HL-60/S4 treated with retinoic acid at 250 ng/mL for 4 days and 3 days (cell line): ENCODE measurements at regions not wholly inside any gene's neighbourhood (a gene's known extent, or its start where the extent isn't known, plus 50 kb on each side); places are given as distances from the start of the nearest gene placed in this dataset.

Experiments used
- in situ Hi-C: fragments of 300-500 bp; cut with MboI; formaldehyde crosslinking; loops from 2 replicates; pipeline ENCODE4 v1.7.0; 2022; ENCODE audit warnings: low sequenced_read_pairs

GRCh38 chr18:46373131-46373530 lies 268.9 kb downstream of the HAUS1 start:
- in situ Hi-C loops = no loop called here

DNA sequence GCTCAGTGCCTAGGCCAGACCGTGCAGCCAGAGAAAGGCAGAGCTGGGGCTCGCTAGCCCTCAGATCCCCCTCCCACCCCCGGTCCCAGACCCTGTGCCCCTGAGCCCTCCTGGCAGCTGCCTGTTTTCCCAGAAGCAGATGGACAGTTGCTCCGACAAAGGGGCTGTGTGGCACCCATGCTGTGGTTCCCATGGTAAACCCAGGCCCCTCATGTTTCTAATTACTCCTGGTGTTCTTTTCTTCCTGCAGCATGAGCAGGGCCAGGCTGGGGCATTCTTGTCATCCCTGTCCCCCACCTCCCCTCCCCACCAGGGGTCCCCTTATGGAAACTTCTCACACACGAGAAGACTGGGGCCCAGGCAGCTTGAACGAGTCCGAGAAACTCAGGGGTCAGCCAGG lies 269.6 kb downstream of the HAUS1 start:
- in situ Hi-C loops = no loop called here

- in situ Hi-C loops = no loop called here
Observed at GRCh38 chr18:46374850-46375249, 270.7 kb downstream of the HAUS1 start.

GRCh38 chr18:46377557-46377956 lies 273.4 kb downstream of the HAUS1 start:
- in situ Hi-C loops = no loop called here

DNA sequence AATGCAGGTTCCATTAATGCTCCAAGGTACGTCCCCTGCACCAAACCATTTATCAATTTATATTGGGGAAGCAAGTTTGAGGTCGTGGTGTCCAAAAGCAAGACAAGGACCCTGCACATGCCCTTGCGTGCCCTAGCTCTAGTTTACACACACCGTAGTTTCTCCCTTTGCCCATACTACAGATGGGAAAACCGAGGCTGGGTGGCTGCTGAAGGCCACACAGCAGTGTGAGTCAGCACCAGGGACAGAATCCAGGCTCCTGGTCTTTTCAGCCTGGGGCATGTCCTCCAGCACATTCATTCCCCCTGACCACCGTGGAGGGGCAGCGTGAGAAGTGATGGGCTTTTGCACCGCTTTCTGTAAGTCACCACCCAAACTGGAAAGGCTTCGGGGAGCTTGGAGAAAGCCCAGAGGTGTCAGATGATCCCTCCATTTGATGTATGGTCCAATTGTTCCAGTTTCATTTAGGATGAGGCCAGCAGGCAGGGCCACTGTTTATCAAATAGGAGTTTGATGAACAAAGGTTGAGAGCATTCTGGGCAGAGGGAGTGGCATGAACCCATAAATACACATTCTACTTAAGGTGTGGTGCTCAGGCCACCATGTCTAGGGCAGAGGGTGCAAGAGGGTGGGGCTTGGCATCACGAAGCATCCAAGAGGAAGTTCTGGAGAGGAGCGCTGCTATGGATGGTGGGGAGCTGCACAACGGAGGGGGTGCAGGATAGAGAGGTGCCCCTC lies 274.1 kb downstream of the HAUS1 start:
- in situ Hi-C loops = no loop called here

DNA sequence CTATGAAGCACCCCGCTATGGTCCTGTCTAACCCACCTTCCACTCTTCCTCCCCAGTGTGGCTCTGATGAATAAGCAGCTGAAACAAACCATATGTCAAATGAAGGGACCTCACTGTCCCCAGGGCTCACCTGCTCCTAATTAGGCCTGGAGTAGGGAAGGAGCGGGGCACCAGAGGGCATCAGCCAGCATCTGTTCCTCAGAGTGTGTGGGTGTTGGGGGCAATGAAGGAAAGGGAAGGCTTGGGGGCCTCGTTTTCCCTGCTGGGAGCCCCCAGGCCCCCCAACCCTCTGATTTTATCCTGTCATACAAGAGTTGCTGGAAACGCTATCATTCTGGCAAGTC lies 274.7 kb downstream of the HAUS1 start:
- in situ Hi-C loops = no loop called here

DNA sequence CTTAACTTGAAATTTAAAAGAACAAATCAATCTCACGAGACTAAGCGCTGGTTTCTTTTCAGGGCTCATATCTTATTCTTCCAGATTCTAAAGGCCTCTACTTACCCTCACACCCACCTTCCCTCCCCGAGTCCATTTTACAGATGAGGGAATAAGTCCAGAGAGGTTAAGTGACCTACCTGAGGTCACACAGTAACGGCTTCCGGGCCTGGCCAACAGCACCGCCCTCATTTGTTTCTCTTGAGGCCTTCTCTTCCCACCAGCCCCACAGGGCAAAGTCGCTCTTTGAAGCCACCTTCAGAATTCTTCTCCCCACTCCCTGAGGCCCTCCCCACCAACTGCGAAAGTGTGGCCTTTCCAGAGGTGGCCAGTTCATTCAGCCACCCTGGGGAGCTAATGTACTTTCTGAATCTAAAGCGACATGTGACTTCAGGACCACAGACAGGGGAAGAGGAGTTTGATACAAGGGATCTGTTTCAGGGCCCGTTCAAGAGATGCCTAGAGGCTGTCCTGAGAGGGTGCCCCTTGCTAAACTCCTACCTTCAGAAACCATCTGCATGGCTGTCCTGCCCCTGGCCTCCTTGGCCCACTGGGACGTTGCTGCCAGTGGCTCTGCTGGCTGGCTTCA lies 275.3 kb downstream of the HAUS1 start:
- in situ Hi-C loops = no loop called here

GRCh38 chr18:46385124-46385523 lies 271.9 kb downstream of the LOXHD1 start:
- in situ Hi-C loops = no loop called here

DNA sequence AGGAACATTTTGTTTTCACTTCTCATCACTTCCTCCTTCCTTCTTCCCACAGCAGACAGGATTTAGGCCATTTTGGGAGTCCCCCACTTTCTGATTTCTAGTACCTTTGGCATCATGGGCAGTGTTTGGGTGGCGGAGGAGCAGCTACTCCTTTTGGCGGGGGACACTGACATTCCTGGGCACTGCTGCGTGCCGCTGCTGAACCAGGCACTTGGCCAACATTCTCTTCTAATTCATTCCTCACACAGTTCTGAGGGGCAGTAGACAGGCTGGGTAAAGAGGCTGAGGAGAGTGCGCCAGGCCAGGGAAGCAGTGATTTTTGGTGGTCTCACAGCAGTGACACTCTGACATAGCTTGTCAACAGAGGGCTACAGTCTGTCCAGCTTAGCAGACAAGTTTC lies 270.2 kb downstream of the LOXHD1 start:
- in situ Hi-C loops = no loop called here

DNA sequence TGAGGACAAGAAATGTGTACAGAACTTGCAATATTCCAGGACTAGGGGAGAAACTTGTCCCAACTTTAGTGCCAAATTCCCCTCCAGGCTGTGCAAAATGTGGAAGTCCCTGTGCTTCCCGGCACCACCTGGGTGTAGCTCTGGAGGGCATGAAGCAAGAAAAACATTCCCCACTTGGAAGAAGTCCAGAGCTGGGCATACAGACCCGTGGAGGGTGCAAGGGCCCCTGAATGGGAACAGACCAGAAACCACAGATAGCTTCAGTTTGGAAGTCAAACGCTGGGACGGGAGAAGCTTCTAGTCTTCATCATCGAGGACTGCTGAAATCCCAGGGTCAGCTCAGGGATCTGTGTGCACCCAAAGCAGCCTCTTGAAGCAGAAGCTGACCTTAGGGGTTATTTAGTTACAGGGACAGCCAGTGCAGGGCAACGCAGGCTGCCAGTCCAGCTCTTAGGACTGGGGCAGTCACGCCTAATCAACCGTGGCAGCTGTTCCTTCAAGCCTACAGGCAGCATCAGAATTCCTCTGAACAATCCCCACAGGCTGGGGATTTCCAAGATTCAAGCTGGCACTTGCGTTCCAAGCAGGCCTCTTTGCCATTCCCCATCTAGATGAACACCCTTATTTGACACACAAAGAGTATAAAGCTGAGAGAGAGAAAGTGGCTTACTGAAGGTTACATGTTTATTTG lies 269.4 kb downstream of the LOXHD1 start:
- in situ Hi-C loops = no loop called here

- in situ Hi-C loops = no loop called here
Observed at GRCh38 chr18:46388286-46388685, 268.7 kb downstream of the LOXHD1 start.

- in situ Hi-C loops = no loop called here
Observed at GRCh38 chr18:46392576-46392975, 264.4 kb downstream of the LOXHD1 start.

DNA sequence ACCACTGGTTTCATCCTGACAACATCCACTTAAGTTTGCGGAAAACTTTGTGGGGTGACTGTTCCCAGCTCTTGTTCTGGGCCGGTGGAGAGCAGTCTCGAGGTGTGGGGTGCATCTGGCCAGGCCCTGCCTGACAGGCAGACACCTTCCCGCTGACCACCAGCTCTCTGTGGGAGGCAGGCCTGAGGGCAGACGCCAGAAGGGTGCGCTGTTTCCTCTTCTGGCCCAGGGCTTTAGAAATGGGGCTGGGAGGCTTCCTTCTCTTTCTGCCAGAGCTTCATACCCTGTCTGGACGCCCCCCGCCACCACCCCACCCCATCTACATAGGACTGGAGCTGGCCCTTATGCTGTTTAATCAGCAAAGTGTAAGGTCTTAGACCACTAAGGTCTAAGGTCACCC lies 263.8 kb downstream of the LOXHD1 start:
- in situ Hi-C loops = no loop called here

DNA sequence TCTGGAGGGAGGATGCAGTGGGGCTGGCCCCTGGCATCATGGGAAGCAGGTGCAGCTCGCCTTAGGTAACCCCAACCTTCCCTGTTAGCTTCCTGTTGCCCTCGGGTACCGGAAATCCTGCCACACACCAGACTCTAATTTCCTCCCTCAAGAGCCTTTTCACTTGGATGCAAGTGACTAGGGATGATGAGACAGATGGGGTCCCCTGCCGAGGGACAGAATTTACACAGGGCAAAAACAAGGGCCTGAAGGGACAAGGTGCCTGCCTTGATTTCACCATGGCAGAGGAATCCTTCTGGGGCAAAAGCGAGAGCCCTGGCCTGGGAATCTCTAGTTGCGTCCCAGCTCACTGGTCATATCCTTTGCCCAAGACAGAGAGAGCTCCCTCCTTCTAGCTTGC lies 263.1 kb downstream of the LOXHD1 start:
- in situ Hi-C loops = no loop called here

GRCh38 chr18:46395795-46396194 lies 261.2 kb downstream of the LOXHD1 start:
- in situ Hi-C loops = no loop called here

DNA sequence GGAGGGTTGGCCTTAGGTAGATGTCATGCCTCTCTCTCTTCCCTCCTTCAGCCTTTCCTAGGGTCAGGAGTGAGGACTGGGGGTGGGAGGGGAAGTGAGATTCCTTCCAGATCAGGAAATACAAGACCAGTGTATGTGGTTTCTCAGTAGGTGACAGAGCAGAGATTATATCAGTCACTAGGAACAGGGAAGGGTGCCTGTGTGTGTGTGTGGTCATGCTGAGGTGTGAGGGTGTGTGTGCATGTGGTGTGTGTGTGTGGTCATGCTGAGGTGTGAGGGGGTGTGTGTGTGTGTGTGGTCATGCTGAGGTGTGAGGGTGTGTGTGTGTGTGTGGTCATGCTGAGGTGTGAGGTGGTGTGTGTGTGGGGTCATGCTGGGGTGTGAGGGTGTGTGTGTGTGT lies 259.8 kb downstream of the LOXHD1 start:
- in situ Hi-C loops = no loop called here

GRCh38 chr18:46398005-46398404 lies 259.0 kb downstream of the LOXHD1 start:
- in situ Hi-C loops = no loop called here

GRCh38 chr18:46398625-46399024 lies 258.4 kb downstream of the LOXHD1 start:
- in situ Hi-C loops = no loop called here

- in situ Hi-C loops = no loop called here
Observed at GRCh38 chr18:46399303-46399702, 257.7 kb downstream of the LOXHD1 start.

DNA sequence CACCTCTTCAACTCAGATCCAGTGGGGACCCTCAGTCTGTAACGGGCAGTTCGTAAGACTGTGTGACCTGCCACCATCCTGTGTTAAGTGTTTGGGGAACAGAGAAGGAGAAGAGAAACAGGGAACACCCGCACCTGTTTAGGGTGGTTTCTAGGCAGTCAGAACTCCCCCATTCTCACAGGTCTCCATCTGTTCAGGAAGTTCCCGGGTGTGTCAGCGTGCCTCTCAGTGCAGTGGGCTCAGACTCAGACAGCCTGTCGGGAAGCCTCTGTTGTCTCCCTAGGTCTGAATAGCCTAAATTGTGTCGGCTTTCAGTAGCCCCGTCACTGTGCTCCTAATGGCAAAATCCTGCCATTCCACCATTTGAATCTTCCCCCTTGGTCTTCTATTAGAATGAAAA lies 256.6 kb downstream of the LOXHD1 start:
- in situ Hi-C loops = no loop called here

GRCh38 chr18:46401486-46402070 lies 255.4 kb downstream of the LOXHD1 start:
- in situ Hi-C loops = no loop called here

- in situ Hi-C loops = no loop called here
Observed at GRCh38 chr18:46402396-46402795, 254.6 kb downstream of the LOXHD1 start.
